Gastroesophageal sphincter (tissue), 4 donors: ENCODE measurements at regions not wholly inside any gene's neighbourhood (a gene's known extent, or its start where the extent isn't known, plus 50 kb on each side); places are given as distances from the start of the nearest gene placed in this dataset.

Experiments used
- ATAC-seq: fragments of 150-250 bp; one replicate; pipeline ENCODE4 v1.9.1; 2016; ENCODE audit warnings: mild to moderate bottlenecking, moderate library complexity
- H3K27ac ChIP-seq, 4 donors: fragments of 200-600 bp; sonication (generic) in 3 of 4; 1 replicate in 3 of 4; 2 replicates in 1 of 4; pipeline ENCODE4 v1.5.1; 2016 to 2019
- H3K27me3 ChIP-seq: fragments of 200-600 bp; sonication (generic); one replicate; pipeline ENCODE4 v1.5.1; 2019
- H3K36me3 ChIP-seq, 2 donors: fragments of 200-600 bp; sonication (generic); one replicate each; pipeline ENCODE4 v1.5.1; 2019; ENCODE audit warnings: control low read depth in 1 of 2
- H3K4me1 ChIP-seq, 3 donors: fragments of 200-600 bp; sonication (generic); 1 replicate in 2 of 3; 2 replicates in 1 of 3; pipeline ENCODE4 v1.5.1; 2016 to 2019; ENCODE audit warnings: control low read depth in 2 of 3
- H3K4me3 ChIP-seq, 2 donors: fragments of 200-600 bp; sonication (generic); one replicate each; pipeline ENCODE4 v1.5.1; 2019; ENCODE audit warnings: mild to moderate bottlenecking in 1 of 2, moderate library complexity in 1 of 2
- H3K9me3 ChIP-seq, 3 donors: fragments of 200-600 bp; sonication (generic); one replicate each; pipeline ENCODE4 v1.5.1; 2017 to 2019; ENCODE audit warnings: control low read depth in 2 of 3
- CTCF ChIP-seq, 4 experiments: fragments of 200-600 bp in 2 of 4; fragments of 450-650 bp in 2 of 4; sonication (generic) in 1 of 4; IDR thresholded peaks; one replicate each; pipeline ENCODE4 v1.5.1; 2017 to 2019; ENCODE audit warnings: antibody characterized with exemption in 4 of 4, mild to moderate bottlenecking in 2 of 4, moderate library complexity in 2 of 4
- EP300 ChIP-seq: sonication (generic); formaldehyde crosslinking; IDR thresholded peaks from one replicate; pipeline ENCODE4 v1.6.1; 2017; ENCODE audit warnings: antibody characterized with exemption, mild to moderate bottlenecking
- POLR2A ChIP-seq, 2 donors: fragments of 450-650 bp; IDR thresholded peaks; one replicate each; pipeline ENCODE4 v1.6.1; 2017; ENCODE audit warnings: antibody characterized with exemption in 2 of 2, mild to moderate bottlenecking in 2 of 2, moderate library complexity in 1 of 2
- POLR2AphosphoS5 ChIP-seq: sonication (generic); formaldehyde crosslinking; IDR thresholded peaks from one replicate; pipeline ENCODE4 v1.6.1; 2017; ENCODE audit warnings: antibody characterized with exemption
- WGBS, 2 donors: methylation state at CpG; one replicate each; pipeline ENCODE4 v1.1.5; 2018; ENCODE audit warnings: low coverage in 1 of 2; 5-methylcytosine and 5-hydroxymethylcytosine counted together

GRCh38 chr2:180085144-180085543, 78.0 kb upstream of the CWC22 start:
- Histone ChIP-seq H3K9me3 (peaks cover 0 to 16% (median 0%) of the 10 kb centered on the region in 3 donors), H3K36me3 (no peaks in the 10 kb centered on the region), H3K4me3 (no peak overlapping the region), H3K27me3 (no peaks in the 10 kb centered on the region), H3K4me1 (no peaks in the 10 kb centered on the region), H3K27ac (no peak overlapping the region)
- no peak for ATAC-seq
- TF ChIP-seq CTCF (IDR thresholded peaks at IDR 0.05), result no peak

GRCh38 chr2:180077295-180077906, 70.3 kb upstream of the CWC22 start:
- TF ChIP-seq CTCF (IDR thresholded peaks at IDR 0.05), result peak; percentile 28 to 48 (median 36)
- no peak for TF ChIP-seq POLR2A (IDR thresholded peaks at IDR 0.05)
- TF ChIP-seq POLR2AphosphoS5, result no peak
- no peaks in the 10 kb centered on the region for H3K27me3 ChIP-seq
- H3K27ac ChIP-seq, result no peak overlapping the region
- H3K9me3 ChIP-seq, result peaks cover 0 to 10% (median 0%) of the 10 kb centered on the region in 3 donors
- no peaks in the 10 kb centered on the region for H3K4me1 ChIP-seq
- WGBS, 2 donors, result 17% methylated on average over 3 of the region's 3 CpGs
- no peaks in the 10 kb centered on the region for H3K36me3 ChIP-seq
- H3K4me3 ChIP-seq, result no peak overlapping the region
- ATAC-seq, result no peak

GRCh38 chr2:180075870-180076269, 68.8 kb upstream of the CWC22 start:
- Histone ChIP-seq H3K9me3 (no peaks in the 10 kb centered on the region), H3K4me1 (no peaks in the 10 kb centered on the region), H3K4me3 (no peak overlapping the region), H3K27ac (no peak overlapping the region), H3K27me3 (no peaks in the 10 kb centered on the region), H3K36me3 (no peaks in the 10 kb centered on the region)
- 71% methylated on average over 4 of the region's 4 CpGs; no CpG with 5 or more reads in 1 of the 2 donors for WGBS, 2 donors
- TF ChIP-seq POLR2AphosphoS5 (no peak), EP300 (no peak), CTCF (IDR thresholded peaks at IDR 0.05) (no peak), POLR2A (IDR thresholded peaks at IDR 0.05) (no peak)
- no peak for ATAC-seq

GRCh38 chr2:180071797-180072196, 64.7 kb upstream of the CWC22 start:
- no peak for ATAC-seq
- TF ChIP-seq EP300, result no peak
- TF ChIP-seq POLR2A (IDR thresholded peaks at IDR 0.05), result no peak
- no peak for TF ChIP-seq CTCF (IDR thresholded peaks at IDR 0.05)
- no peak for TF ChIP-seq POLR2AphosphoS5
- no peaks in the 10 kb centered on the region for H3K27me3 ChIP-seq
- whole genome bisulfite sequencing, 2 donors, result 53 to 78% methylated on average over 3 of the region's 3 CpGs
- no peaks in the 10 kb centered on the region for H3K36me3 ChIP-seq
- H3K27ac ChIP-seq, result no peak overlapping the region
- no peaks in the 10 kb centered on the region for H3K4me1 ChIP-seq
- H3K9me3 ChIP-seq, result peaks cover 0 to 10% (median 0%) of the 10 kb centered on the region in 3 donors
- no peak overlapping the region for H3K4me3 ChIP-seq

- 59 to 68% methylated on average over 3 to 5 of the region's 5 CpGs for WGBS, 2 donors
- TF ChIP-seq POLR2AphosphoS5, result no peak
- TF ChIP-seq EP300, result no peak
- TF ChIP-seq CTCF (IDR thresholded peaks at IDR 0.05), result no peak
- TF ChIP-seq POLR2A (IDR thresholded peaks at IDR 0.05), result no peak
- no peak for ATAC-seq
Observed at GRCh38 chr2:180063494-180064092, 56.5 kb upstream of the CWC22 start.

More at GRCh38 chr2:180063494-180064092, 56.5 kb upstream of the CWC22 start:
- Histone ChIP-seq H3K36me3 (no peaks in the 10 kb centered on the region), H3K27me3 (no peaks in the 10 kb centered on the region), H3K4me3 (no peak overlapping the region), H3K4me1 (no peaks in the 10 kb centered on the region), H3K27ac (no peak overlapping the region), H3K9me3 (no peaks in the 10 kb centered on the region)
